Astrocyte (in vitro differentiated cells and primary cell): ENCODE measurements at regions not wholly inside any gene's neighbourhood (a gene's known extent, or its start where the extent isn't known, plus 50 kb on each side); places are given as distances from the start of the nearest gene placed in this dataset.

Source experiments
- DNase-seq: peaks from one replicate; pipeline ENCODE4 v3.0.0-alpha.2; 2010; ENCODE audit warnings: low read depth
- FAIRE-seq: peaks from 2 replicates; lab custom pipeline; 2011; peaks lifted over from hg19 to GRCh38; lab: Jason Lieb, UNC
- H2AFZ ChIP-seq: 2 replicates; pipeline ENCODE4 v1.6.0; 2012; ENCODE audit warnings: low read depth, low read length, inconsistent platforms
- H3K27ac ChIP-seq: 2 replicates; pipeline ENCODE4 v1.5.1; 2011; ENCODE audit warnings: low read depth, low read length, inconsistent platforms
- H3K27me3 ChIP-seq: 2 replicates; pipeline ENCODE4 v1.6.0; 2011; ENCODE audit warnings: low read length, inconsistent platforms; ENCODE audit not compliant: insufficient read depth
- H3K36me3 ChIP-seq: 2 replicates; pipeline ENCODE4 v1.5.1; 2011; ENCODE audit warnings: low read length, inconsistent platforms; ENCODE audit not compliant: insufficient read depth
- H3K4me1 ChIP-seq: 2 replicates; pipeline ENCODE4 v1.5.1; 2011; ENCODE audit warnings: low read length, inconsistent platforms; ENCODE audit not compliant: insufficient read depth
- H3K4me2 ChIP-seq: 2 replicates; pipeline ENCODE4 v1.6.0; 2012; ENCODE audit warnings: low read length, inconsistent platforms
- H3K4me3 ChIP-seq: 2 replicates; pipeline ENCODE4 v1.5.1; 2011; ENCODE audit warnings: low read depth, mild to moderate bottlenecking, low read length, inconsistent platforms; ENCODE audit not compliant: insufficient read depth
- H3K79me2 ChIP-seq: 2 replicates; pipeline ENCODE4 v1.6.0; 2012; ENCODE audit warnings: mild to moderate bottlenecking, low read length, inconsistent platforms; ENCODE audit not compliant: insufficient read depth
- H3K9ac ChIP-seq: 2 replicates; pipeline ENCODE4 v1.6.0; 2012; ENCODE audit warnings: mild to moderate bottlenecking, low read length, inconsistent platforms
- H3K9me3 ChIP-seq: 2 replicates; pipeline ENCODE4 v1.5.1; 2012; ENCODE audit warnings: low read depth, mild to moderate bottlenecking, low read length, inconsistent platforms; ENCODE audit not compliant: insufficient read depth
- H4K20me1 ChIP-seq: 2 replicates; pipeline ENCODE4 v1.6.0; 2012; ENCODE audit warnings: low read length, inconsistent platforms; ENCODE audit not compliant: insufficient read depth
- H3K27ac Mint-ChIP-seq: one replicate; pipeline ENCODE4 v1.8.0; 2021; ENCODE audit warnings: mild to moderate bottlenecking, mixed read lengths; ENCODE audit not compliant: unreplicated experiment
- H3K27me3 Mint-ChIP-seq: one replicate; pipeline ENCODE4 v1.8.0; 2021; ENCODE audit warnings: low read depth, mixed read lengths; ENCODE audit not compliant: unreplicated experiment
- H3K36me3 Mint-ChIP-seq: one replicate; pipeline ENCODE4 v1.8.0; 2021; ENCODE audit warnings: low read depth, mixed read lengths; ENCODE audit not compliant: unreplicated experiment
- H3K4me1 Mint-ChIP-seq: one replicate; pipeline ENCODE4 v1.8.0; 2021; ENCODE audit warnings: low read depth, mixed read lengths; ENCODE audit not compliant: unreplicated experiment
- H3K4me3 Mint-ChIP-seq: one replicate; pipeline ENCODE4 v1.8.0; 2021; ENCODE audit warnings: mild to moderate bottlenecking, moderate library complexity, mixed read lengths; ENCODE audit not compliant: unreplicated experiment
- H3K9me3 Mint-ChIP-seq: one replicate; pipeline ENCODE4 v1.8.0; 2021; ENCODE audit warnings: mild to moderate bottlenecking, mixed read lengths; ENCODE audit not compliant: unreplicated experiment
- EZH2 ChIP-seq: IDR thresholded peaks from 2 replicates; pipeline ENCODE4 v1.6.1; 2012; ENCODE audit warnings: mild to moderate bottlenecking, low read length, inconsistent platforms; ENCODE audit not compliant: insufficient read depth
- TF ChIP-seq, protein P1 (sequence below): IDR thresholded peaks from 2 replicates; pipeline ENCODE4 v1.5.1; 2011; ENCODE audit warnings: low read depth, mild to moderate bottlenecking, inconsistent platforms, low read length, moderate library complexity; ENCODE audit not compliant: insufficient read depth

DNA sequence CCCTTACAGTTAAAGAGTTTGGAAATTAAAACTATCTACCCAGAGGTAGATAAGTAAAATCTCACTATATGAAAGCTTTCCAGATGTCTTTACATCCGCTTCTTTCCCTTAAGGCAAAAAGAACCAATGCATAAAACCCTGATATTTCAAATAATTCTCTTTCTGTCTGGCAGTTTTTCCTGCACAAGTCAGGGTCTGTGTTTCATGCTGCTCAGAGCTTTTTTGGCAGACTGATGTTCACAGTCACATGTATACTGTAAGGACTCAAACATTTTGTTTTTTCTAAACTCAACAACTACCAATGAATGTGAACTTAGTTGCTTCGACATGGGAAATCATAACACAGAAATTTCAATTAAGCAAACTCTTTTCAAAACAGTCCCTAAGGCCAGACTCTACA, 988.4 kb downstream of the EPHA3 start:
- Histone ChIP-seq H3K4me2 (no peak overlapping the region), H4K20me1 (no peaks in the 10 kb centered on the region)
- DNase-seq, result no peak

DNA sequence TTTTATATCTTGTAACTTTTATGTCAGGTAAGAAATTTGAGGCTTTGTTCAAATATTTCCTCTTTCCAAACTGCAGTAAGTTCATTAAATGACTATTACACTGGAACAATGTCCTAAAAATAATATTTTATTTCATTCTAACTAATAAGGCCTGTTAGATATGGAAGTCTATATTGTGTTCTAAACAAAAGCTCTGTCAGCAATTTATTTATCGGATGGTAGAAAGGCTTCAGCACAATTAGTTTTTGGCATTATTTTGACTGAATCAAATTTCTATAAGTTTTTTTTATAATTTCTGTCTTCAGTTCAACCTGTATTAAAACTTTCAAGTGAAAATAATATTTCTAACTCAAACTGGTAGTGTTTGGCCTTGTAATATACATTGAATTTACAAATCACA, 992.1 kb downstream of the EPHA3 start:
- FAIRE-seq (no peak), DNase-seq (no peak)
- Histone ChIP-seq H3K36me3 (no peaks in the 10 kb centered on the region), H3K9me3 (no peaks in the 10 kb centered on the region), H2AFZ (no peak overlapping the region), H3K4me1 (no peaks in the 10 kb centered on the region), H4K20me1 (no peaks in the 10 kb centered on the region), H3K27me3 (no peaks in the 10 kb centered on the region), H3K79me2 (no peaks in the 10 kb centered on the region), H3K4me2 (no peak overlapping the region), H3K9ac (no peak overlapping the region), H3K4me3 (no peak overlapping the region), H3K27ac (no peak overlapping the region)
- Mint-ChIP-seq H3K9me3 (no peaks in the 10 kb centered on the region), H3K27me3 (no peaks in the 10 kb centered on the region), H3K4me1 (no peaks in the 10 kb centered on the region), H3K27ac (no peak overlapping the region), H3K36me3 (no peaks in the 10 kb centered on the region), H3K4me3 (no peak overlapping the region)
- no peak for TF ChIP-seq EZH2
- TF ChIP-seq, protein P1, sequence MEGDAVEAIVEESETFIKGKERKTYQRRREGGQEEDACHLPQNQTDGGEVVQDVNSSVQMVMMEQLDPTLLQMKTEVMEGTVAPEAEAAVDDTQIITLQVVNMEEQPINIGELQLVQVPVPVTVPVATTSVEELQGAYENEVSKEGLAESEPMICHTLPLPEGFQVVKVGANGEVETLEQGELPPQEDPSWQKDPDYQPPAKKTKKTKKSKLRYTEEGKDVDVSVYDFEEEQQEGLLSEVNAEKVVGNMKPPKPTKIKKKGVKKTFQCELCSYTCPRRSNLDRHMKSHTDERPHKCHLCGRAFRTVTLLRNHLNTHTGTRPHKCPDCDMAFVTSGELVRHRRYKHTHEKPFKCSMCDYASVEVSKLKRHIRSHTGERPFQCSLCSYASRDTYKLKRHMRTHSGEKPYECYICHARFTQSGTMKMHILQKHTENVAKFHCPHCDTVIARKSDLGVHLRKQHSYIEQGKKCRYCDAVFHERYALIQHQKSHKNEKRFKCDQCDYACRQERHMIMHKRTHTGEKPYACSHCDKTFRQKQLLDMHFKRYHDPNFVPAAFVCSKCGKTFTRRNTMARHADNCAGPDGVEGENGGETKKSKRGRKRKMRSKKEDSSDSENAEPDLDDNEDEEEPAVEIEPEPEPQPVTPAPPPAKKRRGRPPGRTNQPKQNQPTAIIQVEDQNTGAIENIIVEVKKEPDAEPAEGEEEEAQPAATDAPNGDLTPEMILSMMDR, result no peak

More for the DNA sequence above, 988.4 kb downstream of the EPHA3 start:
- Mint-ChIP-seq H3K36me3 (no peaks in the 10 kb centered on the region), H3K4me3 (no peak overlapping the region), H3K27ac (no peak overlapping the region), H3K4me1 (peaks cover 5% of the 10 kb centered on the region), H3K27me3 (no peaks in the 10 kb centered on the region), H3K9me3 (no peaks in the 10 kb centered on the region)
- TF ChIP-seq EZH2, result no peak
- TF ChIP-seq, protein P1, result no peak
- no peak overlapping the region for H3K9ac ChIP-seq
- no peak overlapping the region for H2AFZ ChIP-seq
- no peak for FAIRE-seq
- no peaks in the 10 kb centered on the region for H3K27me3 ChIP-seq
- H3K9me3 ChIP-seq, result no peaks in the 10 kb centered on the region
- H3K4me3 ChIP-seq, result no peak overlapping the region
- H3K36me3 ChIP-seq, result no peaks in the 10 kb centered on the region
- peaks cover 2% of the 10 kb centered on the region for H3K4me1 ChIP-seq
- no peak overlapping the region for H3K27ac ChIP-seq
- H3K79me2 ChIP-seq, result no peaks in the 10 kb centered on the region

DNA sequence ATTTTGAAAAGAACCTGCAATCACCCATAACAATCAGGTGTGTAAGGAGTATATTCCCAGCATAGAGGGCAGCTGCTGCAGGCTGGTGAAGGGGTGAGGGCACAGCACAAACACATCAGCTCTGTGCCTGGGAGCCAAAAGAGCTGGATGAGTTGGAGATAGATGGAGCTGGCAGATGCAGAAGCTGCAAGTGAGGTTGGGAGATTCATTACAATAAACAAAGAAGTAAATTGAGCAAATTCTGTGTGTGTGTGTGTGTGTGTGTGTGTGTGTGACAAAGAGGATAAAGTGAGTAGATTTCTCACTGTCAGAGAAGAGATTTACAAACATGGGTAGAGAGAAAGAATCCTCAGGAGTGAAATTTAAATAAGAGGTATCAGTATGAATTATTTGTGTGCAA, 994.7 kb downstream of the EPHA3 start:
- no peaks in the 10 kb centered on the region for H3K79me2 ChIP-seq
- H3K36me3 Mint-ChIP-seq, result no peaks in the 10 kb centered on the region
- H3K36me3 ChIP-seq, result no peaks in the 10 kb centered on the region
- H3K27me3 ChIP-seq, result no peaks in the 10 kb centered on the region
- no peak for FAIRE-seq
- H3K4me1 Mint-ChIP-seq, result no peaks in the 10 kb centered on the region
- no peak for DNase-seq
- no peak overlapping the region for H3K27ac ChIP-seq
- H3K4me3 Mint-ChIP-seq, result no peak overlapping the region
- TF ChIP-seq EZH2, result no peak
- TF ChIP-seq, protein P1, result no peak
- no peak overlapping the region for H2AFZ ChIP-seq
- no peak overlapping the region for H3K9ac ChIP-seq
- H3K27ac Mint-ChIP-seq, result no peak overlapping the region
- H3K4me2 ChIP-seq, result no peak overlapping the region
- H4K20me1 ChIP-seq, result no peaks in the 10 kb centered on the region
- no peaks in the 10 kb centered on the region for H3K4me1 ChIP-seq
- H3K9me3 ChIP-seq, result no peaks in the 10 kb centered on the region
- no peak overlapping the region for H3K4me3 ChIP-seq
- no peaks in the 10 kb centered on the region for H3K27me3 Mint-ChIP-seq
- H3K9me3 Mint-ChIP-seq, result peaks cover 3% of the 10 kb centered on the region
